Panc1 (cell line): ENCODE measurements at regions not wholly inside any gene's neighbourhood (a gene's known extent, or its start where the extent isn't known, plus 50 kb on each side); places are given as distances from the start of the nearest gene placed in this dataset.

Experiments
- CTCF ChIP-seq: fragments of 450-650 bp; IDR thresholded peaks from 2 replicates; pipeline ENCODE4 v1.5.1; 2017; ENCODE audit warnings: mild to moderate bottlenecking
- TCF7L2 ChIP-seq: IDR thresholded peaks from 2 replicates; pipeline ENCODE4 v1.6.1; 2011; ENCODE audit warnings: mild to moderate bottlenecking, low read depth, low read length, inconsistent platforms

GRCh38 chr13:60286707-60287106 is 110.3 kb upstream of the TDRD3 start:
- no peak for TF ChIP-seq TCF7L2
- TF ChIP-seq CTCF, result no peak
